ENCODE measurements at regions not wholly inside any gene's neighbourhood (a gene's known extent, or its start where the extent isn't known, plus 50 kb on each side); places are given as distances from the start of the nearest gene placed in this dataset.

DNA sequence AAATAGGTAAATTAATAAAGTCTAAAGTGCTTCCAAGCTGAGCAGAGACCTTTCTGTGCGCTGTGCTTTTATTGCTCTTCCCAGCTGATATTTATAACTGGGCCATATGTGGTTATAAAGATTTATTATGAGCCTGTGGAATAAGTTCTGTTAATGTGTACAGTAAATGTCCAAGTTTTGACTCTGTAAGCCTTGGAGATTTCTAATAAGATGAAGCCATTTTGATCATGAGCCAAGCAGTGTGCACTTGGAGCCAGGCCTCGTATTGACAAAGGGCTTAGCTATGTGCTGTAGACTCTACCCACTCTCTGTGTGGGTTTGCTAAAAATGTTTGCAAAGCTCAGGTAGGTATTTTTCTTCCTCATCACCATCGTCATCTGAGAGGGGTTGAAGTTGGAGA lies 361.1 kb downstream of the FOXA2 start:
- H3K4me1 ChIP-seq = no peaks in the 10 kb centered on the region
- DNase-seq (ENCODE audit: low spot score in 2 of 2) = no peak
- H3K27me3 ChIP-seq = no peaks in the 10 kb centered on the region
- no peak overlapping the region for H3K4me3 ChIP-seq
- TF ChIP-seq POLR2AphosphoS5 (IDR thresholded peaks at IDR 0.05) (no peak), POLR2A (IDR thresholded peaks at IDR 0.05) (no peak)
- TF ChIP-seq, protein P1, sequence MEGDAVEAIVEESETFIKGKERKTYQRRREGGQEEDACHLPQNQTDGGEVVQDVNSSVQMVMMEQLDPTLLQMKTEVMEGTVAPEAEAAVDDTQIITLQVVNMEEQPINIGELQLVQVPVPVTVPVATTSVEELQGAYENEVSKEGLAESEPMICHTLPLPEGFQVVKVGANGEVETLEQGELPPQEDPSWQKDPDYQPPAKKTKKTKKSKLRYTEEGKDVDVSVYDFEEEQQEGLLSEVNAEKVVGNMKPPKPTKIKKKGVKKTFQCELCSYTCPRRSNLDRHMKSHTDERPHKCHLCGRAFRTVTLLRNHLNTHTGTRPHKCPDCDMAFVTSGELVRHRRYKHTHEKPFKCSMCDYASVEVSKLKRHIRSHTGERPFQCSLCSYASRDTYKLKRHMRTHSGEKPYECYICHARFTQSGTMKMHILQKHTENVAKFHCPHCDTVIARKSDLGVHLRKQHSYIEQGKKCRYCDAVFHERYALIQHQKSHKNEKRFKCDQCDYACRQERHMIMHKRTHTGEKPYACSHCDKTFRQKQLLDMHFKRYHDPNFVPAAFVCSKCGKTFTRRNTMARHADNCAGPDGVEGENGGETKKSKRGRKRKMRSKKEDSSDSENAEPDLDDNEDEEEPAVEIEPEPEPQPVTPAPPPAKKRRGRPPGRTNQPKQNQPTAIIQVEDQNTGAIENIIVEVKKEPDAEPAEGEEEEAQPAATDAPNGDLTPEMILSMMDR (IDR thresholded peaks at IDR 0.05) = no peak
- no peaks in the 10 kb centered on the region for H3K36me3 ChIP-seq
- no peaks in the 10 kb centered on the region for H3K9me3 ChIP-seq
- no peak overlapping the region for H3K27ac ChIP-seq
- intact Hi-C loops (cut with DNase I; ENCODE audit: low total_unique reads) = loop anchor here (2.0 kb wide), 1 partner anchor 40 kb away; no protein-coding TSS in a partner anchor

DNA sequence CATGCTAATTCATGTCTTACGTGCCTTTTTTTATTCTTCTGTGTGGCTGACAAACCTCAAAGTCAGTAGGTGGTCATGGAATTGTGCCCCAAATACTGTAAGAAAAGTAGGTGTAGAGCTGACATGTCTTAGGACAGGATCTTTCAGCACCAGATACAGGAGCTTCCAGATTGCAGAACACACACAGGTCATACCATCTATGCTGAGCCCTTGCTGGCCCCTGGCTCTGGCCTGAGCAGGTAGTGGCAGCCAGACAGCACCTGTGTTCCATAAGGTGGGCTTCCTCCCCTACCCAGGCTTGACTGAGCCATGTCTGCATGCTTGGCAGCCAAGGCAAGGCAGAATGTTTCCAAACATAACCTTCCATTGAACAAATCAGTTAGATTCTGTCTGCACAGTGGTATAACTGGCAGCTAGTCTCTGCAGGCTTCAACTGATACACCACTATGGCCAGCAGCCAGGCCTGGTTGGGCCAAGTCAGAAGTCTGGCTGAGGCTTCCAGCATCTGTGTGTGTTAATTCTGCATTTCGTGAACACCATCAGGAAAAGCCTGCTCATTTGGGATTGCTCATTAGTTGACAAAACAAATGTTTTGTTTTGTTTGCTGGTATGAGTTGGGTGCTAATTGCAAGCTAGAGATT lies 366.5 kb downstream of the FOXA2 start:
- DNase-seq (ENCODE audit: low spot score in 2 of 2) = no peak
- no peaks in the 10 kb centered on the region for H3K9me3 ChIP-seq
- no peak for TF ChIP-seq POLR2AphosphoS5 (IDR thresholded peaks at IDR 0.05)
- TF ChIP-seq POLR2A (IDR thresholded peaks at IDR 0.05) = no peak
- TF ChIP-seq, protein P1 (IDR thresholded peaks at IDR 0.05) = no peak
- H3K27me3 ChIP-seq = peaks cover 0 to 23% of the 10 kb centered on the region in 2 donors
- H3K36me3 ChIP-seq = no peaks in the 10 kb centered on the region
- no peak overlapping the region for H3K27ac ChIP-seq
- H3K4me1 ChIP-seq = no peaks in the 10 kb centered on the region
- no peak overlapping the region for H3K4me3 ChIP-seq
- intact Hi-C loops (cut with DNase I; ENCODE audit: low total_unique reads) = no loop called here

DNA sequence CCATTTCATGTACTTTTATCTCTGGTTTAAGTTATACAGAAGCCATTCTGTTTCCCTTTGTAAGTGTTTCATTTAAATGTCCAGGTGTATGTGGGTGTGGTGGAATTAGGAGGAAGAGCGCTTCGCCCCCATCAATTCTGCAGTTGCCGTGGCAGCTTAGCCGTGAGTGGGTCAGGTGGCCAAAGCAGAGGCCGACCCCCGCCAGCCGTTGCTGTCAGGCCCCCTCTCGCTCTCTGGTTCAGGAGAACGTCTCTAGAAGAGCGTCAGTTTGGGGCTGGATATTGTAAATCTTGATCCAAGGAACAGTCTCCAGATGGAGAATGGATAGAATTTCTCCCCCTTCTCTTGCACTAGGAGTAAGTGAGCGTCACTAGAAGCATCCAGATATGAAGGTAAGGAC lies 367.4 kb downstream of the FOXA2 start:
- Histone ChIP-seq H3K9me3 (no peaks in the 10 kb centered on the region), H3K4me3 (no peak overlapping the region), H3K4me1 (no peaks in the 10 kb centered on the region), H3K27me3 (peaks cover 0 to 23% of the 10 kb centered on the region in 2 donors), H3K36me3 (no peaks in the 10 kb centered on the region), H3K27ac (no peak overlapping the region)
- no peak for TF ChIP-seq POLR2A (IDR thresholded peaks at IDR 0.05)
- TF ChIP-seq, protein P1 (IDR thresholded peaks at IDR 0.05) = no peak
- TF ChIP-seq POLR2AphosphoS5 (IDR thresholded peaks at IDR 0.05) = no peak
- intact Hi-C loops (cut with DNase I; ENCODE audit: low total_unique reads) = no loop called here
- DNase-seq (ENCODE audit: low spot score in 2 of 2) = no peak

- intact Hi-C loops (cut with DNase I; ENCODE audit: low total_unique reads) = loop anchor here (5.0 kb wide), 1 partner anchor 197 kb away; no protein-coding TSS in a partner anchor
- DNase-seq (ENCODE audit: low spot score in 2 of 2) = no peak
Observed at GRCh38 chr20:22214296-22214695, 370.1 kb downstream of the FOXA2 start.

GRCh38 chr20:22213271-22213670 lies 371.1 kb downstream of the FOXA2 start:
- Histone ChIP-seq H3K9me3 (peaks cover 0 to 6% of the 10 kb centered on the region in 2 donors), H3K27me3 (peaks cover 0 to 25% of the 10 kb centered on the region in 2 donors), H3K4me1 (no peaks in the 10 kb centered on the region), H3K27ac (no peak overlapping the region), H3K4me3 (no peak overlapping the region), H3K36me3 (no peaks in the 10 kb centered on the region)
- TF ChIP-seq, protein P1 (IDR thresholded peaks at IDR 0.05) = no peak
- TF ChIP-seq POLR2A (IDR thresholded peaks at IDR 0.05) (no peak), POLR2AphosphoS5 (IDR thresholded peaks at IDR 0.05) (no peak)
- intact Hi-C loops (cut with DNase I; ENCODE audit: low total_unique reads) = loop anchor here (5.0 kb wide), 1 partner anchor 196 kb away; no protein-coding TSS in a partner anchor
- DNase-seq (ENCODE audit: low spot score in 2 of 2) = no peak

More at GRCh38 chr20:22214296-22214695, 370.1 kb downstream of the FOXA2 start:
- Histone ChIP-seq H3K4me3 (no peak overlapping the region), H3K9me3 (peaks cover 0 to 4% of the 10 kb centered on the region in 2 donors), H3K27me3 (peaks cover 0 to 25% of the 10 kb centered on the region in 2 donors), H3K27ac (no peak overlapping the region), H3K36me3 (no peaks in the 10 kb centered on the region), H3K4me1 (no peaks in the 10 kb centered on the region)
- TF ChIP-seq POLR2A (IDR thresholded peaks at IDR 0.05) (no peak), POLR2AphosphoS5 (IDR thresholded peaks at IDR 0.05) (no peak)

Data from breast epithelium (tissue), 4 donors.